AG10803 (cell line): ENCODE measurements at regions not wholly inside any gene's neighbourhood (a gene's known extent, or its start where the extent isn't known, plus 50 kb on each side); places are given as distances from the start of the nearest gene placed in this dataset.

Experiments used
- DNase-seq: peaks from one replicate; pipeline ENCODE4 v3.0.0; 2010; ENCODE audit warnings: low read depth
- H3K4me3 ChIP-seq: 2 replicates; pipeline ENCODE4 v1.5.1; 2011; ENCODE audit warnings: mild to moderate bottlenecking, low read length, control low read depth
- TF ChIP-seq, protein P1 (sequence below): conservative IDR thresholded peaks from 2 replicates; pipeline ENCODE4 v1.5.1; 2011; ENCODE audit warnings: mild to moderate bottlenecking, low read length, control low read depth, inconsistent platforms

DNA sequence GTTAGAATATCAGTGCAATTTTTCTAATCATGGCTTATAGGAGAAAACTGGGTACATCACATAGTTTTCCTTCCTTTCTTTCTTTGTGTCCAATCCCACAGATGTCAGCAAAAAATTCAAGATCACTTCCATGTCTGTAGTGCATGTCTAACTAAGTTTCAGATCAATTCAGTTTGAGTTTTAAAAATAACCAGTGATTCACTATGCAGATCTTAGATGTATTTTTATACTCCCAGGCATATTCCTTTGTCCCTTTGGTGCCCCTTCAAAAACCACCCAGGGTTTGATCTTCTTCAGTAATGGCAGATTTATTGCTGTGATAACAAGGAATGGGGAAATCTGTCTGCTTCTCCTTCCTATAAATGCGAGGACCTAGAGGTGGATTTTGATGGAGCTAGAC, 915.6 kb downstream of the METTL15 start:
- no peak overlapping the region for H3K4me3 ChIP-seq
- TF ChIP-seq, protein P1, sequence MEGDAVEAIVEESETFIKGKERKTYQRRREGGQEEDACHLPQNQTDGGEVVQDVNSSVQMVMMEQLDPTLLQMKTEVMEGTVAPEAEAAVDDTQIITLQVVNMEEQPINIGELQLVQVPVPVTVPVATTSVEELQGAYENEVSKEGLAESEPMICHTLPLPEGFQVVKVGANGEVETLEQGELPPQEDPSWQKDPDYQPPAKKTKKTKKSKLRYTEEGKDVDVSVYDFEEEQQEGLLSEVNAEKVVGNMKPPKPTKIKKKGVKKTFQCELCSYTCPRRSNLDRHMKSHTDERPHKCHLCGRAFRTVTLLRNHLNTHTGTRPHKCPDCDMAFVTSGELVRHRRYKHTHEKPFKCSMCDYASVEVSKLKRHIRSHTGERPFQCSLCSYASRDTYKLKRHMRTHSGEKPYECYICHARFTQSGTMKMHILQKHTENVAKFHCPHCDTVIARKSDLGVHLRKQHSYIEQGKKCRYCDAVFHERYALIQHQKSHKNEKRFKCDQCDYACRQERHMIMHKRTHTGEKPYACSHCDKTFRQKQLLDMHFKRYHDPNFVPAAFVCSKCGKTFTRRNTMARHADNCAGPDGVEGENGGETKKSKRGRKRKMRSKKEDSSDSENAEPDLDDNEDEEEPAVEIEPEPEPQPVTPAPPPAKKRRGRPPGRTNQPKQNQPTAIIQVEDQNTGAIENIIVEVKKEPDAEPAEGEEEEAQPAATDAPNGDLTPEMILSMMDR, result no peak
- DNase-seq, result no peak

- H3K4me3 ChIP-seq, result no peak overlapping the region
- TF ChIP-seq, protein P1, result no peak
- DNase-seq, result peak; percentile 35
These were observed 914.5 kb downstream of the METTL15 start for GRCh38 chr11:29022676-29023075.

GRCh38 chr11:29019960-29020683, 911.9 kb downstream of the METTL15 start:
- TF ChIP-seq, protein P1, result peak; percentile 40
- no peak overlapping the region for H3K4me3 ChIP-seq
- DNase-seq, result peak; percentile 14

- TF ChIP-seq, protein P1, result no peak
- H3K4me3 ChIP-seq, result no peak overlapping the region
- peak; percentile 82 for DNase-seq
These were observed 910.4 kb downstream of the METTL15 start for GRCh38 chr11:29018631-29019030.

DNA sequence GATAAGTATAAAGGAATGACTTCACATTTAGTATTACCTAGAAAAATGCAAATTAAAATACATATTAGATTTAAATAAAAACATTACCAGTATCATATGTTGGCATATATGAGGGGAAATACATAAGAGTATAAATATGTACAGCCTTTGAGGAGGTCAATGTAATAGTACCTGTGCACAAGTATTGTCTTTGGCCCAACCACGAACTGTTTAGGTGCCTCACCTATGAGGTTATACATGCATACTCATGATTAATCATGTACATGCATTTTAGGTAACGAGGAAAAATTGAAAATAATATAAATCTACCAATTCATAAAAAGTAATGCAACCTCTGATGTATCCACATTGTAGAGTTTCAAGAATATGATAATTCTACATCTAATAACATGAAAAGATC, 909.8 kb downstream of the METTL15 start:
- H3K4me3 ChIP-seq, result no peak overlapping the region
- DNase-seq, result no peak
- TF ChIP-seq, protein P1, result no peak

DNA sequence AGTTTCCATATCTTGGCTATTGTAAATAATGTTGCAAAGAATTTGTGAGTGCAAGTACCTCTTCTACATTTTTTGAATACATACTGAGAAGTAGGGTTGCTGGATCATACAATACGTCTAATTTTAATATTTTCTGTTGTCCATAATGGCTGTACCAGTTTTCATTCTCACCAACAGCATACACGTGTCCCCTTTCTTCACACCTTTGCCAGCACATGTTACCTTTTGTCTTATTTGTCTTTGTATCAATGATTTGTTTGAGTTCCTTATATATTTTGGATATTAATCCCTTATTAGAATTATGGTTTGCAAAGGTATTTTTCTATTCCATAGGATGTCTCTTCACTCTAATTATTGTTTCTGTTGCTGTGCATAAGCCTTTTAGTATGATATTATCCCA, 904.3 kb downstream of the METTL15 start:
- TF ChIP-seq, protein P1, result no peak
- no peak for DNase-seq
- H3K4me3 ChIP-seq, result no peak overlapping the region

- DNase-seq, result peak; percentile 77
- TF ChIP-seq, protein P1, result no peak; the same call in 1 of the 2 replicates
- H3K4me3 ChIP-seq, result no peak overlapping the region
These were observed 901.2 kb downstream of the METTL15 start for GRCh38 chr11:29009426-29009825.
